ENCODE measurements at regions not wholly inside any gene's neighbourhood (a gene's known extent, or its start where the extent isn't known, plus 50 kb on each side); places are given as distances from the start of the nearest gene placed in this dataset.
"Not testable (repeated sequence)": the region's sequence is repeated elsewhere in the genome, so short reads cannot be mapped to it uniquely, and the experiment has no call there.

GRCh38 chr2:4047961-4048891, 344.9 kb downstream of the DCDC2C start:
- DNase-seq (ENCODE audit: low spot score), result no peak

- no peak for DNase-seq (ENCODE audit: low spot score)
These were observed 346.1 kb downstream of the DCDC2C start for GRCh38 chr2:4049463-4049862.

- DNase-seq (ENCODE audit: low spot score), result no peak
These were observed 350.6 kb downstream of the DCDC2C start for GRCh38 chr2:4053769-4054493.

GRCh38 chr2:4066217-4066616, 362.8 kb downstream of the DCDC2C start:
- DNase-seq (ENCODE audit: low spot score), result no peak

GRCh38 chr2:4073026-4073569, 369.7 kb downstream of the DCDC2C start:
- no peak for DNase-seq (ENCODE audit: low spot score)

GRCh38 chr2:4077017-4077416, 373.6 kb downstream of the DCDC2C start:
- DNase-seq (ENCODE audit: low spot score), result no peak

GRCh38 chr2:4085186-4085585, 381.8 kb downstream of the DCDC2C start:
- DNase-seq (ENCODE audit: low spot score), result no peak

GRCh38 chr2:4090668-4091630, 387.6 kb downstream of the DCDC2C start:
- no peak for DNase-seq (ENCODE audit: low spot score)

GRCh38 chr2:4091869-4092268, 388.5 kb downstream of the DCDC2C start:
- no peak for DNase-seq (ENCODE audit: low spot score)

- DNase-seq (ENCODE audit: low spot score), result no peak
These were observed 391.4 kb downstream of the DCDC2C start for GRCh38 chr2:4094743-4095142.

GRCh38 chr2:4096978-4097766, 393.8 kb downstream of the DCDC2C start:
- no peak for DNase-seq (ENCODE audit: low spot score)

- no peak for DNase-seq (ENCODE audit: low spot score)
These were observed 394.8 kb downstream of the DCDC2C start for GRCh38 chr2:4098137-4098536.

- no peak for DNase-seq (ENCODE audit: low spot score)
These were observed 398.6 kb downstream of the DCDC2C start for GRCh38 chr2:4101936-4102335.

GRCh38 chr2:4107179-4107578, 403.8 kb downstream of the DCDC2C start:
- no peak for DNase-seq (ENCODE audit: low spot score)

- no peak for DNase-seq (ENCODE audit: low spot score)
These were observed 406.9 kb downstream of the DCDC2C start for GRCh38 chr2:4110273-4110672.

GRCh38 chr2:4115435-4115834, 412.1 kb downstream of the DCDC2C start:
- DNase-seq (ENCODE audit: low spot score), result not testable (repeated sequence)

- DNase-seq (ENCODE audit: low spot score), result no peak
These were observed 419.4 kb downstream of the DCDC2C start for GRCh38 chr2:4122726-4123125.

- no peak for DNase-seq (ENCODE audit: low spot score)
These were observed 427.3 kb downstream of the DCDC2C start for GRCh38 chr2:4130651-4131050.

GRCh38 chr2:4134551-4135550, 431.5 kb downstream of the DCDC2C start:
- peak; percentile 2 for DNase-seq (ENCODE audit: low spot score)

- no peak for DNase-seq (ENCODE audit: low spot score)
These were observed 432.4 kb downstream of the DCDC2C start for GRCh38 chr2:4135765-4136164.

Measured in globus pallidus (tissue), 1 donor.